Ishikawa (cell line): ENCODE measurements at regions not wholly inside any gene's neighbourhood (a gene's known extent, or its start where the extent isn't known, plus 50 kb on each side); places are given as distances from the start of the nearest gene placed in this dataset.
A peak's percentile ranks its signal among the peaks of the same experiment; 100 is the strongest.

ENCODE experiments used
- CEBPB ChIP-seq: IDR thresholded peaks from 2 replicates; pipeline ENCODE4 v1.6.1; 2012
- CREB1 ChIP-seq: IDR thresholded peaks from 2 replicates; pipeline ENCODE4 v1.6.1; 2012; ENCODE audit warnings: low read depth
- EGR1 ChIP-seq: IDR thresholded peaks from 2 replicates; pipeline ENCODE4 v1.6.1; 2012
- EP300 ChIP-seq: IDR thresholded peaks from 2 replicates; pipeline ENCODE4 v1.6.1; 2012; ENCODE audit warnings: borderline replicate concordance
- FOXM1 ChIP-seq: IDR thresholded peaks from 2 replicates; pipeline ENCODE4 v1.6.1; 2012; ENCODE audit warnings: low read depth, borderline replicate concordance
- MAX ChIP-seq: IDR thresholded peaks from 2 replicates; pipeline ENCODE4 v1.6.1; 2012
- NFIC ChIP-seq: IDR thresholded peaks from 2 replicates; pipeline ENCODE4 v1.6.1; 2012
- RAD21 ChIP-seq: IDR thresholded peaks from 2 replicates; pipeline ENCODE4 v1.6.1; 2012; ENCODE audit warnings: low read depth
- REST ChIP-seq: IDR thresholded peaks from 2 replicates; pipeline ENCODE4 v1.6.1; 2012; ENCODE audit warnings: low read depth, mild to moderate bottlenecking
- TAF1 ChIP-seq: IDR thresholded peaks from 2 replicates; pipeline ENCODE4 v1.6.1; 2012; ENCODE audit warnings: low read depth, mild to moderate bottlenecking
- TCF12 ChIP-seq: IDR thresholded peaks from 2 replicates; pipeline ENCODE4 v1.6.1; 2012; ENCODE audit warnings: low read depth
- TEAD4 ChIP-seq: IDR thresholded peaks from 2 replicates; pipeline ENCODE4 v1.6.1; 2012
- USF1 ChIP-seq: IDR thresholded peaks from 2 replicates; pipeline ENCODE4 v1.6.1; 2012
- YY1 ChIP-seq: IDR thresholded peaks from 2 replicates; pipeline ENCODE4 v1.6.1; 2012; ENCODE audit warnings: low read depth
- ZBTB7A ChIP-seq: IDR thresholded peaks from 2 replicates; pipeline ENCODE4 v1.6.1; 2012; ENCODE audit warnings: low read depth

- no peak for TF ChIP-seq EP300
- TF ChIP-seq YY1 = no peak
- TF ChIP-seq TAF1 = no peak
- TF ChIP-seq NFIC = no peak
- no peak for TF ChIP-seq USF1
- no peak for TF ChIP-seq REST
Observed at GRCh38 chr1:36707221-36707620, 224.5 kb upstream of the CSF3R start.

- no peak for TF ChIP-seq REST
- TF ChIP-seq EP300 = no peak
- TF ChIP-seq MAX = no peak
- no peak for TF ChIP-seq EGR1
- no peak for TF ChIP-seq NFIC
- TF ChIP-seq TCF12 = no peak
- no peak for TF ChIP-seq ZBTB7A
- TF ChIP-seq YY1 = no peak
- TF ChIP-seq CREB1 = no peak
- no peak for TF ChIP-seq TAF1
- TF ChIP-seq USF1 = no peak
- TF ChIP-seq RAD21 = no peak
- TF ChIP-seq CEBPB = no peak
- no peak for TF ChIP-seq FOXM1
- TF ChIP-seq TEAD4 = no peak
Observed at GRCh38 chr1:36706416-36706815, 223.7 kb upstream of the CSF3R start.

- TF ChIP-seq EP300 = no peak
- no peak for TF ChIP-seq CEBPB
- TF ChIP-seq EGR1 = no peak
- TF ChIP-seq TEAD4 = no peak
- no peak for TF ChIP-seq REST
- TF ChIP-seq CREB1 = no peak
- TF ChIP-seq MAX = no peak
- TF ChIP-seq USF1 = no peak
- no peak for TF ChIP-seq TCF12
- TF ChIP-seq TAF1 = no peak
Observed at GRCh38 chr1:36705629-36706028, 222.9 kb upstream of the CSF3R start.

- TF ChIP-seq TAF1 (no peak), REST (no peak), USF1 (peak; percentile 77), RAD21 (peak; percentile 88), MAX (no peak; the same call in 1 of the 2 replicates), NFIC (no peak), EP300 (no peak), EGR1 (no peak)
Observed at GRCh38 chr1:36703526-36704208, 221.0 kb upstream of the CSF3R start.
